HCT116 (cell line): ENCODE measurements at regions not wholly inside any gene's neighbourhood (a gene's known extent, or its start where the extent isn't known, plus 50 kb on each side); places are given as distances from the start of the nearest gene placed in this dataset.

Experiments used
- ATAC-seq: fragments of 200-7000 bp; cut with Tn5 transposase; 2 replicates; pipeline ENCODE4 v1.9.1; 2020; ENCODE audit warnings: mild to moderate bottlenecking, moderate library complexity
- BruUV-seq: library from RNA; stranded (reverse); fragments of 400-500 nt; replicated peaks from 2 replicates; lab custom pipeline; 2021; lab: Mats Ljungman, UMichigan
- CTCF ChIA-PET: fragments of 300-600 bp; sonication (Branson Sonifier 250); formaldehyde crosslinking; loops from one replicate; lab custom pipeline; 2021; ENCODE audit warnings: antibody characterized with exemption; lab: Charles Lee
- POLR2A ChIA-PET: fragments of 300-600, 350-600 bp; sonication (Branson Sonifier 250); formaldehyde crosslinking; loops from one replicate; lab custom pipeline; 2021; ENCODE audit warnings: antibody characterized with exemption; lab: Charles Lee
- RAD21 ChIA-PET, 2 experiments: fragments of 300-600 bp; sonication (Branson Sonifier 250); formaldehyde crosslinking; loops; one replicate each; lab custom pipeline; 2023; ENCODE audit warnings: low total read pairs in 2 of 2; ENCODE audit not compliant: uncharacterized antibody in 2 of 2, unreplicated experiment in 2 of 2, low non-redundant PET in 1 of 2; lab: Charles Lee
- DNase-seq: peaks from one replicate; pipeline ENCODE4 v3.0.0-alpha.2; 2010; ENCODE audit warnings: low read depth, low spot score
- H2AFZ ChIP-seq: fragments of 200-600 bp; shearing (Covaris generic), sonication (generic); 2 replicates; pipeline ENCODE4 v1.6.1; 2017; ENCODE audit warnings: low read depth, mixed run types, mixed read lengths, antibody characterized with exemption, low read length; ENCODE audit not compliant: poor library complexity, severe bottlenecking
- H3K27ac ChIP-seq: 2 replicates; pipeline ENCODE4 v1.5.1; 2012; ENCODE audit warnings: low read depth, low read length
- H3K27me3 ChIP-seq: fragments of 200-600 bp; sonication (generic); 2 replicates; pipeline ENCODE4 v1.6.1; 2016; ENCODE audit warnings: mixed run types, low read length, mixed read lengths; ENCODE audit not compliant: insufficient read depth
- H3K36me3 ChIP-seq, 2 experiments: fragments of 200-500 bp in 1 of 2; fragments of 200-600 bp in 1 of 2; sonication (Bioruptor generic) in 1 of 2; sonication (generic) in 1 of 2; 2 replicates each; pipeline versions ENCODE4 v1.5.1 to v1.6.1; 2014 to 2016; ENCODE audit warnings: low read length in 2 of 2, inconsistent platforms in 1 of 2, mixed read lengths in 1 of 2, mixed run types in 1 of 2; ENCODE audit not compliant: insufficient read depth in 2 of 2, control insufficient read depth in 1 of 2
- H3K4me1 ChIP-seq, 2 experiments: fragments of 200-600 bp in 1 of 2; sonication (generic) in 1 of 2; 2 replicates each; pipeline versions ENCODE4 v1.5.1 to v1.6.1; 2012 to 2017; ENCODE audit warnings: low read length in 2 of 2, inconsistent platforms in 1 of 2, mild to moderate bottlenecking in 1 of 2, mixed read lengths in 1 of 2, mixed run types in 1 of 2, moderate library complexity in 1 of 2; ENCODE audit not compliant: insufficient read depth in 2 of 2, control insufficient read depth in 1 of 2
- H3K4me2 ChIP-seq: fragments of 200-600 bp; sonication (generic); 2 replicates; pipeline ENCODE4 v1.6.1; 2017; ENCODE audit warnings: mixed run types, low read length, mixed read lengths
- H3K4me3 ChIP-seq, 2 experiments: fragments of 200-600 bp in 1 of 2; sonication (generic) in 1 of 2; replicated peaks in 1 of 2; 2 replicates each; pipeline ENCODE4 v1.5.1; 2011 to 2016; ENCODE audit warnings: low read length in 2 of 2, control low read depth in 1 of 2, low read depth in 1 of 2, mild to moderate bottlenecking in 1 of 2, mixed read lengths in 1 of 2, mixed run types in 1 of 2
- H3K79me2 ChIP-seq: fragments of 200-600 bp; sonication (generic); 2 replicates; pipeline ENCODE4 v1.6.1; 2017; ENCODE audit warnings: mild to moderate bottlenecking, mixed run types, low read length, moderate library complexity, mixed read lengths; ENCODE audit not compliant: insufficient read depth
- H3K9ac ChIP-seq: fragments of 200-600 bp; sonication (generic); 2 replicates; pipeline ENCODE4 v1.6.1; 2016; ENCODE audit warnings: low read length, mixed read lengths
- H3K9me2 ChIP-seq: fragments of 200-600 bp; sonication (generic), shearing (Covaris generic); 2 replicates; pipeline ENCODE4 v1.6.1; 2017; ENCODE audit warnings: mixed run types, mild to moderate bottlenecking, moderate library complexity; ENCODE audit not compliant: insufficient read depth
- H3K9me3 ChIP-seq, 2 experiments: fragments of 200-500 bp in 1 of 2; fragments of 200-600 bp in 1 of 2; sonication (Bioruptor generic) in 1 of 2; sonication (generic) in 1 of 2; 2 replicates each; pipeline ENCODE4 v1.6.1; 2014 to 2017; ENCODE audit warnings: low read length in 2 of 2, mixed read lengths in 2 of 2, inconsistent platforms in 1 of 2, low read depth in 1 of 2, mild to moderate bottlenecking in 1 of 2, mixed run types in 1 of 2, moderate library complexity in 1 of 2; ENCODE audit not compliant: control insufficient read depth in 1 of 2, insufficient read depth in 1 of 2
- H4K20me1 ChIP-seq: fragments of 200-600 bp; sonication (generic), shearing (Covaris generic); 2 replicates; pipeline ENCODE4 v1.6.1; 2017; ENCODE audit warnings: mixed run types, mild to moderate bottlenecking, moderate library complexity; ENCODE audit not compliant: insufficient read depth
- CBX3 ChIP-seq: IDR thresholded peaks from 2 replicates; pipeline ENCODE4 v1.6.1; 2012; ENCODE audit warnings: low read depth
- CEBPB ChIP-seq: IDR thresholded peaks from 2 replicates; pipeline ENCODE4 v1.6.1; 2012; ENCODE audit warnings: low read depth
- CTCF ChIP-seq, 3 experiments: fragments of 200-600 bp in 1 of 3; sonication (generic) in 1 of 3; IDR thresholded peaks in 2 of 3; conservative IDR thresholded peaks in 1 of 3; 2 replicates each; pipeline ENCODE4 v1.5.1; 2012 to 2017; ENCODE audit warnings: low read depth in 2 of 3, low read length in 2 of 3, antibody characterized with exemption in 1 of 3, borderline replicate concordance in 1 of 3, control low read depth in 1 of 3, mild to moderate bottlenecking in 1 of 3, mixed read lengths in 1 of 3, mixed run types in 1 of 3, moderate library complexity in 1 of 3; ENCODE audit not compliant: insufficient read depth in 1 of 3
- EGR1 ChIP-seq: IDR thresholded peaks from 2 replicates; pipeline ENCODE4 v1.6.1; 2012; ENCODE audit warnings: low read depth
- EZH2 ChIP-seq: fragments of 200-600 bp; sonication (generic); IDR thresholded peaks from 2 replicates; pipeline ENCODE4 v1.6.1; 2017; ENCODE audit warnings: antibody characterized with exemption, mixed run types
- JUND ChIP-seq: IDR thresholded peaks from 2 replicates; pipeline ENCODE4 v1.6.1; 2012
- POLR2A ChIP-seq: IDR thresholded peaks from 2 replicates; pipeline ENCODE4 v1.7.0; 2011; ENCODE audit warnings: borderline replicate concordance; ENCODE audit not compliant: insufficient read depth, insufficient read length; ENCODE audit errors: extremely low read depth
- SIN3A ChIP-seq: IDR thresholded peaks from 2 replicates; pipeline ENCODE4 v1.6.1; 2012; ENCODE audit warnings: low read depth
- SP1 ChIP-seq: IDR thresholded peaks from 2 replicates; pipeline ENCODE4 v1.6.1; 2012; ENCODE audit warnings: low read depth
- SRF ChIP-seq: IDR thresholded peaks from 2 replicates; pipeline ENCODE4 v1.6.1; 2012; ENCODE audit warnings: low read depth
- TCF7L2 ChIP-seq: IDR thresholded peaks from 2 replicates; pipeline ENCODE4 v1.7.0; 2011; ENCODE audit warnings: borderline replicate concordance, inconsistent platforms; ENCODE audit not compliant: insufficient read depth, insufficient read length; ENCODE audit errors: extremely low read depth
- ZBTB33 ChIP-seq: IDR thresholded peaks from 2 replicates; pipeline ENCODE4 v1.6.1; 2011; ENCODE audit warnings: mild to moderate bottlenecking, low read length, moderate library complexity; ENCODE audit not compliant: insufficient replicate concordance; ENCODE audit errors: extremely low read depth
- ZFX ChIP-seq: fragments of 450-650 bp; IDR thresholded peaks from 2 replicates; pipeline ENCODE4 v1.6.1; 2017
- ZNF274 ChIP-seq: fragments of 200-500 bp; sonication (Bioruptor generic); IDR thresholded peaks from 2 replicates; pipeline ENCODE4 v1.6.1; 2014; ENCODE audit warnings: mild to moderate bottlenecking, low read depth, low read length, inconsistent platforms
- intact Hi-C: fragments of 100-400 bp; cut with micrococcal nuclease; formaldehyde crosslinking; loops from 2 replicates; pipeline ENCODE4 v1.10.0; 2022
- TF ChIP-seq, protein P1 (sequence below): IDR thresholded peaks from 2 replicates; pipeline ENCODE4 v1.6.1; 2012; ENCODE audit warnings: low read depth
- TF ChIP-seq, protein P2 (sequence below): IDR thresholded peaks from 2 replicates; pipeline ENCODE4 v1.6.1; 2012

DNA sequence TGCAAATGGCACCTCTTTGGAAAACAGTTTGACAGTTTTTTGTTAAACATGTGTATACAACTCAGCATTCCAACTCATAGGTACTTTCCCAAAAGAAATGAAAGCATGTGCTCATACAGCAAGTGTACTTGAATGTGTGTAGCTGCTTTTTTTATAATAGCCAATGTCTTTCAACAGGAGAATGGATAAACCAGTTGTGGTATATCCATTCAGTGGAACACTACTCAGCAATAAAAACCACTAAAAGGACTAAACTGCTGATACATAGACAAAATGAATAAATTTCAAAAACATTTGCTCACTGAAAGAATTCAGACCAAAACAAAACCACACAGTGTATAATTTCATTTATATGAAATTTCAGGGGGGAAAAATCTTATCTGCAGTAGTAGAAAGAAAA, 267.3 kb downstream of the NR2F1-AS1 start:
- Histone ChIP-seq H3K4me1 (no peaks in the 10 kb centered on the region), H3K4me2 (no peak overlapping the region), H3K27ac (no peak overlapping the region), H3K36me3 (no peaks in the 10 kb centered on the region), H4K20me1 (no peaks in the 10 kb centered on the region), H3K79me2 (no peaks in the 10 kb centered on the region), H3K9me2 (no peaks in the 10 kb centered on the region), H3K9ac (no peak overlapping the region), H3K27me3 (no peaks in the 10 kb centered on the region), H3K9me3 (no peaks in the 10 kb centered on the region), H2AFZ (no peak overlapping the region), H3K4me3 (no peak overlapping the region)
- intact Hi-C loops = no loop called here
- TF ChIP-seq CTCF (IDR thresholded peaks at IDR 0.05 in 2 of 3, conservative IDR thresholded peaks at IDR 0.05 in 1 of 3; ENCODE audit: borderline replicate concordance in 1 of 3, insufficient read depth in 1 of 3, low read depth in 2 of 3, low read length in 2 of 3) = no peak
- no peak for TF ChIP-seq SIN3A
- TF ChIP-seq CEBPB = no peak
- no peak for TF ChIP-seq SRF
- TF ChIP-seq CBX3 = no peak
- no peak for TF ChIP-seq JUND
- TF ChIP-seq SP1 = no peak
- TF ChIP-seq TCF7L2 = no peak
- no peak for TF ChIP-seq POLR2A
- TF ChIP-seq, protein P1, sequence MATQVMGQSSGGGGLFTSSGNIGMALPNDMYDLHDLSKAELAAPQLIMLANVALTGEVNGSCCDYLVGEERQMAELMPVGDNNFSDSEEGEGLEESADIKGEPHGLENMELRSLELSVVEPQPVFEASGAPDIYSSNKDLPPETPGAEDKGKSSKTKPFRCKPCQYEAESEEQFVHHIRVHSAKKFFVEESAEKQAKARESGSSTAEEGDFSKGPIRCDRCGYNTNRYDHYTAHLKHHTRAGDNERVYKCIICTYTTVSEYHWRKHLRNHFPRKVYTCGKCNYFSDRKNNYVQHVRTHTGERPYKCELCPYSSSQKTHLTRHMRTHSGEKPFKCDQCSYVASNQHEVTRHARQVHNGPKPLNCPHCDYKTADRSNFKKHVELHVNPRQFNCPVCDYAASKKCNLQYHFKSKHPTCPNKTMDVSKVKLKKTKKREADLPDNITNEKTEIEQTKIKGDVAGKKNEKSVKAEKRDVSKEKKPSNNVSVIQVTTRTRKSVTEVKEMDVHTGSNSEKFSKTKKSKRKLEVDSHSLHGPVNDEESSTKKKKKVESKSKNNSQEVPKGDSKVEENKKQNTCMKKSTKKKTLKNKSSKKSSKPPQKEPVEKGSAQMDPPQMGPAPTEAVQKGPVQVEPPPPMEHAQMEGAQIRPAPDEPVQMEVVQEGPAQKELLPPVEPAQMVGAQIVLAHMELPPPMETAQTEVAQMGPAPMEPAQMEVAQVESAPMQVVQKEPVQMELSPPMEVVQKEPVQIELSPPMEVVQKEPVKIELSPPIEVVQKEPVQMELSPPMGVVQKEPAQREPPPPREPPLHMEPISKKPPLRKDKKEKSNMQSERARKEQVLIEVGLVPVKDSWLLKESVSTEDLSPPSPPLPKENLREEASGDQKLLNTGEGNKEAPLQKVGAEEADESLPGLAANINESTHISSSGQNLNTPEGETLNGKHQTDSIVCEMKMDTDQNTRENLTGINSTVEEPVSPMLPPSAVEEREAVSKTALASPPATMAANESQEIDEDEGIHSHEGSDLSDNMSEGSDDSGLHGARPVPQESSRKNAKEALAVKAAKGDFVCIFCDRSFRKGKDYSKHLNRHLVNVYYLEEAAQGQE = no peak
- no peak for TF ChIP-seq ZNF274
- no peak for TF ChIP-seq EZH2
- no peak for TF ChIP-seq ZFX
- no peak for TF ChIP-seq ZBTB33
- no peak for TF ChIP-seq EGR1
- TF ChIP-seq, protein P2, sequence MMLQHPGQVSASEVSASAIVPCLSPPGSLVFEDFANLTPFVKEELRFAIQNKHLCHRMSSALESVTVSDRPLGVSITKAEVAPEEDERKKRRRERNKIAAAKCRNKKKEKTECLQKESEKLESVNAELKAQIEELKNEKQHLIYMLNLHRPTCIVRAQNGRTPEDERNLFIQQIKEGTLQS = no peak
- RAD21 ChIA-PET = no interaction called here
- POLR2A ChIA-PET = no interaction called here
- no TSS peak for BruUV-seq
- CTCF ChIA-PET = no interaction called here
- DNase-seq = no peak
- no peak for ATAC-seq
